ACHN (cell line): ENCODE measurements at regions not wholly inside any gene's neighbourhood (a gene's known extent, or its start where the extent isn't known, plus 50 kb on each side); places are given as distances from the start of the nearest gene placed in this dataset.
A peak's percentile ranks its signal among the peaks of the same experiment; 100 is the strongest.

Experiments
- DNase-seq: peaks from one replicate; pipeline ENCODE4 v3.0.0-alpha.2; 2015
- in situ Hi-C: cut with HindIII; loops from 2 replicates; pipeline ENCODE4 v1.10.0; 2017; ENCODE audit warnings: low sequenced_read_pairs, low pct_ligation_motif_present, low pct_unique_long_range_greater_than_20kb

DNA sequence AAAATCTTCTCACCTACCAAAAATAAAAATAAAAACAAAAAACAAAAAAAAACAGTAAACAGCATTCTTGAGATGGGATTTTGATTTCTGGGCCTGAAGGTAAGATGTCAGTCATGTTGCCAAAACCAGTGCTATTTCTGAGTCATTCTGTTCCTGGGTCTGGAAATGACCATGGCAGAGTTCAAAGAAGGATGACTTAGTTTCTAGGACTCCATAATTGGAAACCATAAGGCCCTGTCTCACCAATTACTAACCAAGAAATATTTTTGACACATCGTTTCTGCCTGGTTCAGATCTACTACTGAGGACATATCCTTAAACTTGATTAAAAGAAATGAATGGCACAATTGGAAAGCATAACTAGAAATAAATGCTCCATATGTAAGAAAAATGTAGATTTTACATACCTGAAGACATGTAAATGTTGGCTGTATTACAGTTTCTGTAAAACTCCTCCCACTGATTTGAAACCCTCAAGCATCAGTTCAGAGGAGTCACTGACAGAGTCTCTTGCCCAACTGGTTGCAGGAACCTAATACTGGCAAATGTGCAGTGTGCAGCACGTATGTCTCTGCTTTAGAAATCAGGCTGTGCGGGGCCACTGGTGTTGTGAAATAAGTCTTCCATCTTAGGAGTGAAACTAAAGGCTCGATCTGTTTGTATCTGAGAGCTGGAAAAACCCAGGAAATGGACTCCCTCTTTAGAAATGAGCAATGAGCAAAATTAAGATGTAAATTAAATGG is 84.8 kb upstream of the EGR2 start:
- in situ Hi-C loops: no loop called here
- DNase-seq: no peak

DNA sequence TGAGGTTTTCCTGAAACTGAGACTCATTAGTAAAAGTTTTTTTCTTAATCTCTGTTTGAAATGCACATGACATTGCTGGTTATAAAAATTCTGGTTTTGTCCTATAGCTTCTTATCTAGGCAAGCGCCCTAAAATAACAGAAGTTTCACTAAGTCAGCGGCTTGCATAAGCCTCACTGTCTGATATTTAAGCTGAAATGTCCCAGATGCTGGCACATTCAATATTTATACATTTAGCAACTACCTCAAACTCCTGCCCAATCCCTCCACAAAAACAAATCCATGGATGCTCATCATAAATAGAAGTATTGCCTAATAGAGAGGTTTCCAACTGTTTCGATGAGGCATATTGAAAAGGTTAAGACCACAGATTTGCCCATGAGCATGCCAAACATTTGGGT is 83.1 kb upstream of the EGR2 start:
- in situ Hi-C loops: no loop called here
- DNase-seq: no peak

DNA sequence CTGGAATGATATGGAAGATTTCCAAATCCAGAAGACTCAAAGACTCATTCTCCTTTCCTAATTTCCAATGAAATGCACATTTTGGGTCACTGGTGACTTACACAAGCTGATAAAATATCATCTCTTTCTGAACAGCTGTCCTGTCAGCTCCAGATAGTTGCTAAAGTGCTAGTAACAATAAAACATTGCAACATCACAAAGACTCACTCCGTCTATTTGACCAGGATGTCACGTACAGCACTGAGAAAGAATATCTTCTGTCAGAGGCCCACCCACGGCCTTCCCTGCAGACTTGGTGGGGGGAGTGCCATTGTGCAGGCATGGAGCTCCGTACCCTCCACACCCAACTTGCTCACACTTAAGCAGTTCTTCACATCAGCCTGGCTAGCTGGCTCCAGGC is 78.9 kb upstream of the EGR2 start:
- DNase-seq: no peak
- in situ Hi-C loops: no loop called here

DNA sequence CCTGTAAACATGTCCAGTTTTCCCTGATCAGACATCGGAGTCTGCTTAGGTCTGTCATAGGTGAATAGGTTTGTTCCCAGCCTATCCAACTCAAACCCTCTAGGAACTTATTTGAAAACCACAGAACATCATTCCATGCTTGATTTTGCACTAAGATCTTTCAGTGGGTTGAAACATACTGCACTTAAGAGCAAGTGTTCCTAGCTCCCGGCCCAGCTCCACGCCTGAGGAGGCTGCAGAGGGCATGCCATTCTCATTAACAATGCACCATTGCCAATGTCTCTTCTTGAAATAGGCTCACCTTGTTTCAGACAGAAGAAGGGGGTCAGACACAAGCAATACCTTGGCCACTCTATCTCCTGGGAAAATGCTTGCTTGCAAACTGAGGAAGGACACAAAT is 78.0 kb upstream of the EGR2 start:
- in situ Hi-C loops: no loop called here
- no peak for DNase-seq

DNA sequence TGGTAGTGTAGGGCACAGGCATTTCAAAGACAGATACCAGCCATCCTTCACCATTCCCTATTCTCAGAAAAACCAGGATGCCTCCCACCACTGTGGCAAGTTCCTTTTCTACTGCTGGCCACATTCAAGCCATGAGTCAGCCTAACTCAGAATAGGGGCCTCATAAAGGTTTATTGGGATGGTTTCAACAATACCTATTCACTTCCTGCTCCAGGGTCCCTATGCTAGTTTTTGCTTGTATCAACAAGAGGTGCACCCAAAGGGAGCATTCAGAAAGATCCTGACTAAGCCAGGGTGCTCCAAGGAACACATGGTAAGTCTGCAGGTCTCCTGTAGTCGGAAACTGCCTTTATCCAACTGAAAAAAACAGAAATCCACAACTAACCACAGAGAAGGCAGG is 76.9 kb upstream of the EGR2 start:
- in situ Hi-C loops: no loop called here
- no peak for DNase-seq

DNA sequence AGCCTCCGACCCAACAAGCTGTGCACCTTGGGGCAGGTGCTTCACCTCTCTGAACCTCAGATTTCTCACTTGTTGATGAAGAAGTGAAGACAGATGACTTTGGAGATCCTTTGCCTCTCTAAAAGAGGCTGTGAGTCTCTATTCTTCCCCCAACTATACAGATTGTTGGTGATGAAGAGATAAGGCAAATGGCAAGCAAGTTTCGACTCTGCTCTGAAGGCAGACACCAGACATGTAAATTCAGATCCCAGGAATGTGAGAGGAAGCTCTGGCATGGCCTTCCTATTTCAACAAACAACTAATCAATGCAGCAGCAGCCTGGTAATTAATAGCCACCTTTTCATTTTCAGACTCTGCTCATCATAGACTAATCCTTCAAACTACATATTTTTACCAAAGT is 74.2 kb upstream of the EGR2 start:
- in situ Hi-C loops: no loop called here

DNA sequence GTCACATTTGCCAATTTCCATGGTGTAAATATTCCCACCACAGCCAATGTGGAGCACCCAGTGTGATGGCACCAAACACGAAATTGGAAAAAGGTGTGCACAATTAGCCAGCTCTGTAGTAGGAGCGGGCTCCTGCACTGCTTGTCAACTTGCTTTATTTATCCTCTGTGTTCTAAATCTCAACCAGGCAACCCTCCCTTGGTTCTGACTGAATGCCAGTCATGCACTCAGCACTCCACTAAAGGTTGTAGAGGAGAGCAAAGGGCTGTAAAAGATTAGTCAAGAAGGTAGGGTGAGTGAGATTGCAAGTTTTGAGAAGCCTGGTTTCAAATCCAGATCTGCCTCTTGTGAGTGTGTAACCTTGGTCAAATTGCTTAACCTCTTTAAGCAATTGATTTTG is 71.5 kb upstream of the EGR2 start:
- no peak for DNase-seq
- in situ Hi-C loops: no loop called here

More for the DNA sequence above, 74.2 kb upstream of the EGR2 start:
- DNase-seq: no peak

DNA sequence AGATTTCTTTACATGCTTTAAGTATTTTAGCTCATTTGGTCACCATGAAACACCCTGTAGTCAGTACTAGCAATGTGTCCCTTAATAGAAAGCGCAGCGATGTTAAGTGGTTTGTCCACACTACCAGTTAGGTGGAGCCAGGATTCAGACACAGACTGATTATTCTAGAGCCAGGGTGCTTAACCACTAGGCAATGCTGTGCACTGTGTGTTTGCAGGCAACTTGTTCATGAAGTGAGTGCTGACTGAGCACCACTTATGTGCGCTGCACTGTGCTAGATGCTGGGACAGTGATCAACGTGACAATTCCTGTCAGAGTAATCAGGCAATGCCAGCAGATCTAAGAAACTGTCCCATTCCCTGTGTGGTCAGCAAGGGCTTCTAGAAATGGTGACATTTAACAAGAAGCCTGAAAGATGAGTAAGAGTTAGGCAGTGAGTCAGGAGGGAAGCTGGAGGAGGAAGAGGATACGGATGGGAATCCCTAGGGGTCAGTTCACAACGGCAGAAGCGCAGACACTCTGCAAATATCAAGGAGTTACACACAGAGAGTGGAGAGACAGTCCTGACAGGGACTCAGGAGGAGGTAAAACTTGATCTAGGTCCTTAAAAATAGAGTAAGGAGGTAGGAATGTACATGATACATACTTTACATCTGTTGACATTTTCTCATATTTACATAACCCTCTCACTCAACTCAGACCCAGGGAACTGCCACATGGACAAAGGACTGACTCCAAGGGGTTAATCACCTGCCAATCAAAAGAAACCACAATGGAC is 69.7 kb upstream of the EGR2 start:
- peak; percentile 6 for DNase-seq
- in situ Hi-C loops: no loop called here

DNA sequence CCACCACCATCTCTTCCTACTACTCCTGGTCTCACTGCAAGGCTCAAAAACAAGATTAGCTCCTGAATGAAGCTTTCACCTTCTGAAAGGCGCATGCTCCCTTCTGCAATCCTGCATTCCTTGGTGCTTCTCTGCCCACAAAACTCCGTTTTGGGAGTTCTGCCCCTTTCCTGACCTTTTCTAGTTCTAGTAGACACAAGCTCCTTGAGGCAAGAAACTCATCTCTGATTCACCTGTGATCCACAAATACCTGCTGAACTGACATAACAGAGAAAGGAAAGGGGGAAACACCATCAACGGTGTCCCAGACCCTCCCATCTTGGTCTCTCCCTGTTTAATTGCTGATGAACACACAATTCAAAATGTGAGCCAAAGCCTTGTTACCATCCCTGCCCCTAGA is 64.0 kb upstream of the EGR2 start:
- in situ Hi-C loops: no loop called here
- no peak for DNase-seq

DNA sequence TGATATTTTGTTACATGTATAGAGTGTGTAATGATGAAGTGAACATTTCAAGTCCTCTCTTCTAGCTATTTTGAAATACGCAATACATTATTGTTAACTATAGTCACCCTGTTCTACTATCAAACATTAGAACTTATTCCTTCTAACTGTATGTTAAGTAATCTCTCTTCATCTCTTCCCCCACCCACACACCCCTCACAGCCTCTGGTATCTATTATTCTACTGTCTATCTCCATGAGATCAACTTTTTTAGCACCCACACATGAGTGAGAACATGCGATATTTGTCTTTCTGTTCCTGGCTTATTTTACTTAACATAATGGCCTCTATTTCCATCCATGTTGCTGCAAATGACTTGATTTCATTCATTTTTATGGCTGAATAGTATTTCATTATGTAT is 57.7 kb upstream of the EGR2 start:
- no peak for DNase-seq
- in situ Hi-C loops: no loop called here

DNA sequence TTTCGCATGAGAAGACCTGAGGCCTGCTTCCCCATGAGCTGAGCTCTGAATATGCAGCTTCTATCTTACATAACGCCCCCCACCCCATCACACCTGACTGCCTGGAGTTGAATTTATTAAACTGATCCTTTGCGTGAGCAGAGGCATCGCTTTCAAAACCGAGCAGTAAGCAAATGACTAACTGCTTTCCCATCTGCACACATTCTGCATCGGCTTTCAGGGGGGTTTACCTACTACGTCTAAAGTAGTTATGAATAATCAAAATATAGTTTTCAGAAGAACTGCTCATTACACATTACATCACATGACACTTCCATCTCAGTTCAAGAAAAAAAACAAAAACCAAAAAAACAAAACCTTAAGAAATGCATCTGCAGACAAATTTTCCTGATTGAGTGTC is 54.7 kb upstream of the EGR2 start:
- in situ Hi-C loops: no loop called here
- no peak for DNase-seq

DNA sequence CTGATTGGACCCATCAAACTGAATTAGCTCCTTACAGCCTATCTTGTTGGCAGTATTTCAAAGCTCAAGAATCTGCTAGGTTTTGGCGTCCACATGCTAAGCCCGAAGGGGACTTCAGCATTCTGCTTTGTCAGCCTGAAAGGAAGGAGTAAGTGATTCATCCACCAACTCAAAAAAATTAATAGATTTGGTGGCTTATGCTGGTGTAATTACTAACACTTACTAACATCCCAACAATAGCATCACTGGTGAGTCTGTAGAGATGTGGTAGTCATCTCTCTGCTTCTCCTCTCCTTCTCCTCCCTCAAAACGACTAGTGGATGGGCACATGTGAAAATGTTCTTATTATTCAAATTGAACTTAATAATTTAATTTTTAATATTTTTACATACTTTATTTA is 53.8 kb upstream of the EGR2 start:
- in situ Hi-C loops: no loop called here
- DNase-seq: no peak

DNA sequence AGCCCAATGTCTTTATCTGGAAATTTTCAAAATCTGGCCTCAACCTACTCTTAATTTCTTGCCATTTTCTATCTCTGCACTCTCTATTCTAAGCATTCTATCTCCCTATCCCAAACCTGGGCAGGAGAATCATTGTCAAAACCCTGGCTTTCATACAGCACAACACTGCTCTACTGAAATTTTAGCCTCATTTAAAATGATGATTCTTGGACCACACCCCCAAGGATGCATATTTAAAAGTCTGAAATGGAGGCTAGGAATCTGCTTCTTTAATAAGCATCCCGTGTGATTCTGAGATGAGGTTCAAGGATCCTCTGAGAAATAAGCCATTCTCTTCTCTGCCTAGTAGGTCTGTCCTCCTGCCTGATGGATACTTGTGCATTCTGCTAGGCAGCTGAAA is 50.8 kb upstream of the EGR2 start:
- in situ Hi-C loops: no loop called here
- DNase-seq: no peak

DNA sequence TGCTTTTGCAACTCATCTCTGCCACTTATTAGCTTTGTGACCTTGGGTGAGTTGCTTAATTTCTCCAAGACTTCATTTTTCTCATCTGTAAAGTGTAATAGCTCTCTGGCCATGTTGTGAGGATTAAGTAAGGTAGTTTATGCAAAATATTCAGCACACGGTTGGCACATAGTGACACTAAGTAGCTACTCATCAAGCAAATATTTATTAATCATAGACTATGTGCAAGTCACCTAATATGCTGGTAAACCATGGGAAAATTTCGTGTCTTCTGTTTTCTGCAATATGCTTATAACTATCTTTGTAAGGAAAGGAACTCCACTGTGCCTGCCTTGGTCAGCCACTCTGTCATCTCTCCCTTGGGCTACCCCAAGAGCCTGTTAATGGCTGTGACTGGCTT is 50.3 kb upstream of the EGR2 start:
- in situ Hi-C loops: no loop called here
- DNase-seq: no peak
